Cerebellar nuclear complex (tissue), 1 donor: ENCODE measurements at regions not wholly inside any gene's neighbourhood (a gene's known extent, or its start where the extent isn't known, plus 50 kb on each side); places are given as distances from the start of the nearest gene placed in this dataset.

ENCODE experiments used
- DNase-seq, 2 experiments: peaks; one replicate each; lab custom pipeline; 2025; lab: John Stamatoyannopoulos, UW

- no peak for DNase-seq
These were observed 1113.3 kb downstream of the TSN start for GRCh38 chr2:122868646-122869275.

DNA sequence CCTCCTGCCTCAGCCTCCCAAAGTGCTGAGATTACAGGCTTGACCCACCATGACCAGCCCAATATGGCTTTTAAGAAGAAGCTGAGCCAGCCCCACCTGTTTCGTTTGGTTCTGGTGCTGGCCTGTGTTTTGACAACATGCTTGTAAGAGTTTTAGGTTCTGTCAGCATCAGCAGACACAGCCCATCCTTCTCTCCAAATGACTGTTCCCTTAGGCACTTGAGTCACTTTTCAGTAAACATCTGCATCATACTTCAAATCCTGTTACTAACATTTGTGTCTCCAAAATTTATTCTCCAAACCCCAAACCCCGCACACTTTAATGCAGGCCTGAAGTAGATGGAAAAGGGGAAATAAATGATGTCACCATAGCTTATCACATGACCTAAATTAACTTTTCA lies 1118.5 kb downstream of the TSN start:
- no peak for DNase-seq

DNA sequence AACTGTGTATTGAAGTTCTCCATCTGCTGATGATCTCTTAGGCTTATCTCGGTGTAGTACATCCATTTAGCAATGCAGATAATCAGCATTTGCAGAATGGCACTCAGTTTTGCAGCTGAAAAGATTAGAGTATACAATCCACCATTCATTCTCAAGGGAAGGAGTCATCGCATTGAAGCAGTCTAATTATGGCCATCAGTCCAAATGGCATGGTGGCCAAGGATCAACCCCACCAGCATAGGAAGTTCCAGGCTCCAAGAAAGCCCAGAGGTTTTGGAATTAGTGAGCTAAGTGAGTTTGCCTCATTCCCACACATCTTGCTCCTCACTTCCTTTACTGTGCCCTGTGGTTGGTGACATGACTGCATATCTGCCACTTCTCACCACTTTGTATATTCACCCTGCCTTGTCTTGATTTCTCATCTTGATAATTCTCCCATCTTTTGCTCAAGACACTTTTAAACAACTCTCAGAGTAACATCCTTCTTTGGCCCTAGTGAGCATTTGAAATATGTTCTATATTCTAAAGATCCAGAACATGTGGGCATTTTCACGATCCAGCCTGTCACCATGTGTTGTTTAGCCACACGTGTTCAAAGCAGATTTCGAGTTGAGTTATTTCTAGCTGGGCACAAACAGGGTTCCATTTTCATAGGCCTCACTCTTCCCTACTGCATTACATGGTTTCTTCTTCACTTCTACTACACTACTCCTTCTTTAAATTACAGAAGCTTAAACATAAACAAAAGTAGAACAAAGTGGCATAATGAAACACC lies 1119.8 kb downstream of the TSN start:
- DNase-seq: no peak

DNA sequence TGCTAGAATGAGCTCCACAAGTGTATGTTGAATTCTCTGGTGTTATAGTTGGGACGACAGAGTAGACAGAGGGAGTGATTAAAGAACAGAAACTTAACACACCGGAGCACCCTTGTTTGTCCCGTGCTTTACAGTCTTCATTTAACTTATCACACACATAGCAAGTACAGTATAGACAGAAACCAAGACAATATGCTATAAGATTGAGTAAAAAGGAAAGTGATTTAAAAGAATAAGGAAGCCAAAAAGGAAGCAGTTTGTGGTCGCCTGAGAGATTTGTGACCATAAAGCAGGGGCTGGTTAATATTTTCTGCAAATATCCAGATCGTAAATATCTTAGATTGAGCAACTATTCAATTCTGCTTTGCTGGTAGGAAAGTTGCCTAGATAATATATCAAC lies 1128.4 kb downstream of the TSN start:
- no peak for DNase-seq

- DNase-seq: no peak
These were observed 1129.4 kb downstream of the TSN start for GRCh38 chr2:122884889-122885288.

- no peak for DNase-seq
These were observed 1130.0 kb downstream of the TSN start for GRCh38 chr2:122885436-122885835.

- DNase-seq: no peak
These were observed 1131.2 kb downstream of the TSN start for GRCh38 chr2:122886479-122887145.

DNA sequence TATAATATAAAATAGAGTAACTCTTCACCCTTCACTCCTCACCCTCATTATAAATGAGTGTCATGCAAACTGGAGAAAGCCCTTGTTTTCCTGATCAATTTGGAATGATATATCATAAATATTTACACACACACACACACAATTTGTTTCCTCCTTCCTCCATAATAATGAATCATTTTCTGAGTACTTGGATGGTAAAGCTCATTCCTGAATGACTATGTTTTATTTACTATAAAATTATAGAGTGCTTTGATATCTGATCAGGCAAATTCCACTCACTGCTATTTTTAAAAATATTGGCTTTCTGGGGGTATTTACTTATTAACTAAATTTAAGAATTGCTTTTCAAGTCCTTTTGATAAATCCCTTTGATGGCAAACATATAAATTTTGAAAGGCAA lies 1125.5 kb upstream of the CNTNAP5 start:
- DNase-seq: no peak

GRCh38 chr2:122905431-122905830 lies 1119.7 kb upstream of the CNTNAP5 start:
- DNase-seq: no peak

GRCh38 chr2:122908159-122908558 lies 1116.9 kb upstream of the CNTNAP5 start:
- DNase-seq: no peak

GRCh38 chr2:122927197-122927596 lies 1097.9 kb upstream of the CNTNAP5 start:
- no peak for DNase-seq

GRCh38 chr2:122927710-122928557 lies 1097.2 kb upstream of the CNTNAP5 start:
- no peak for DNase-seq

DNA sequence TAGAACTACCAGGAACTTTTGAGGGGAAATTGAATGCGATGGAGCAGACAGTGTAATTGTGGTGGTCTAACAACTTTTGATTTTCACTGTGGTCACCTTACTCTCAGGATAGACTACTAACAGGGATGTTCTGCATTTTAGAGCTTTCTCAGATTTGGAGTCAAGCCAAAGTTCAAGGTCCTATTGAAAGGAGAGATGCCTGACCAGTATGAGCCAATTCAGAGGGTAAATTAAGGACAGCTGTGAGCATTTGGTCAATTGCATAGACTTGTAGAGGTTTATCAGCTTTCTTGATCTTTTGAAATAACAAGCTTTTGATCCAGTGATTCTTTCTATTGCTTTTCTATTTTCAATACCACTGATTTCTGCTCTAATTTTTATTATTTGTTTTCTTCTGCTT lies 1095.7 kb upstream of the CNTNAP5 start:
- no peak for DNase-seq

GRCh38 chr2:122935506-122935905 lies 1089.6 kb upstream of the CNTNAP5 start:
- DNase-seq: no peak

- DNase-seq: no peak
These were observed 1085.3 kb upstream of the CNTNAP5 start for GRCh38 chr2:122939796-122940195.

DNA sequence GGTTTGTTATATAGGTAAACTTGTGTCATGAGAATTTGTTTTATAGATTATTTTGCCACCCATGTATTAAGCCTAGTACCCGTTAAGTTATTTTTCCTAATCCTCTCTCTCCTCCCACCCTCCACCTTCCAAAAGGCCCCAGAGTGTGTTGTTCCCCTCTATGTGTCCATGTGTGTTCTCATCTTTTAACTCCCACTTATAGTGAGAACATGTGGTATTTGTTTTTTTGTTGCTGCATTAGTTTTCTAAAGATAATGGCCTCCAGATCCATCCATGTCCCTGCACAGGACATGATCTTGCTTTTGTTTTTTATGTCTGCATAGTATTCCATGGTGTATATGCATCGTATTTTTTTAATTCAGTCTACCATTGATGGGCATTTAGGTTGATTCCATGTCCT lies 1075.6 kb upstream of the CNTNAP5 start:
- no peak for DNase-seq

DNA sequence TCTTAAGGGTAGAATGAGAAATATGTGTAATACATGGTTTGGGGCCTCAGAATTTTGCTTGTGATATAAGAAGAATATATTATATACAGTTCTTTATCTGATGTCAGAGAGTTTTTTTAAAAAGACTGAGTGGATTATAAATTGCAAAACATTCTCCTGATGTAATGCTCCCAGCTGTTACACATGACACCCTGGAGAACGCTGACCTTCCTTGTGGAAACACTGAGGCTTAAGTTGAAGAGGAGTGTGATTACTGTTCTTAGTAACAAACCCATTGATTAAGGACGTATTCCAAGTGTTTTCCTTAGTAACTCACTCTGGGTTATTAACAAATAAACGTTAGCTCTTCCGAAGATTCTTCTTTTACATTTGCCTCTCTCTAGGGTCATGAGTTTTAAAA lies 1069.3 kb upstream of the CNTNAP5 start:
- no peak for DNase-seq

GRCh38 chr2:122960759-122961641 lies 1064.1 kb upstream of the CNTNAP5 start:
- no peak for DNase-seq

GRCh38 chr2:122966461-122966860 lies 1058.6 kb upstream of the CNTNAP5 start:
- no peak for DNase-seq

DNA sequence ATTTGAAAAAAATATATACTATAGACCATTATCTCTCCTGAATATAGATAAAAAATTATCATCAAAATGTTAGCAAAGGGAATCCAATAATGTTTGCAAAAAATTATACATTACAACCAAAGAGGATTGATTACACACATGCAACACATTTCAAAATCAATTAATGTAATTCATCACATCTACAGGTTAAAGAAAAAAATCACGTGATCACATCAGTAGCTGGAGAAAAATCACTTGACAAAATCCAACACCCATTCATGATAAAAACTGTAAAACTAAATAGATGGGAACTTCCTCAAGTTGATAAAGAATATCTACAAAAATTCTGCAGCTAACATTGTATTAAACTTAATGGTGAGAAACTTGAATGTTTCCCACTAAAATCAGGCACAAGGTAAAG lies 1047.5 kb upstream of the CNTNAP5 start:
- DNase-seq: no peak

DNA sequence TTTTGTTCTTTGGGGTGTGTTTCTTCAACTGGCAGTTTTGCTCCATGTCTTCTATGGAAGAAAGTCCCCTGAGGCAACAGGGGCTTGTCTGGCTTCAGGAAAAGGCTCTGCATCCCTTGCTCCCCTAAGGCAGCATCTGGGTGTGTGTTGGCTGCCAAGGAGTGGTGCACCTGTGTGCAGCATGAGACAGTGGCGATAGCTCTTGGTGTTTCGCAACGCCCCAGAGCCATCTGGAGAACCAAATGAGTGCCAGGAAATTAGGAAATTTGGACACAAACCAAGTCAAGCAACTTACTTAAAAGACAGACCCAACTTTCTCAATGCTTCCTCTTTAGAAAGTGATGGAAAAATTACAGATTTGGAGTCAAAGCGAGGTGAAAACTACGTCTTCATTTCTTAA lies 1044.4 kb upstream of the CNTNAP5 start:
- DNase-seq: no peak
